Mesenchymal stem cell (in vitro differentiated cells and primary cell): ENCODE measurements at regions not wholly inside any gene's neighbourhood (a gene's known extent, or its start where the extent isn't known, plus 50 kb on each side); places are given as distances from the start of the nearest gene placed in this dataset.
A peak's percentile ranks its signal among the peaks of the same experiment; 100 is the strongest.

Experiments
- DNase-seq: peaks from one replicate; pipeline ENCODE4 v3.0.0-alpha.2; 2013
- H2AFZ ChIP-seq: one replicate; pipeline ENCODE4 v1.6.1; 2013; ENCODE audit warnings: low read depth, mild to moderate bottlenecking, control low read depth, inconsistent platforms, low read length, moderate library complexity
- H2AK5ac ChIP-seq: 2 replicates; pipeline ENCODE4 v1.6.1; 2013; ENCODE audit warnings: low read length, moderate library complexity, mild to moderate bottlenecking, inconsistent platforms; ENCODE audit not compliant: severe bottlenecking
- H2BK120ac ChIP-seq: one replicate; pipeline ENCODE4 v1.6.1; 2013; ENCODE audit warnings: low read depth, mild to moderate bottlenecking, inconsistent platforms, low read length, moderate library complexity
- H2BK12ac ChIP-seq, 2 experiments: one replicate each; pipeline ENCODE4 v1.6.1; 2013; ENCODE audit warnings: inconsistent platforms in 2 of 2, low read length in 2 of 2, mild to moderate bottlenecking in 2 of 2, moderate library complexity in 2 of 2, control low read depth in 1 of 2
- H2BK15ac ChIP-seq: one replicate; pipeline ENCODE4 v1.6.1; 2013; ENCODE audit warnings: mild to moderate bottlenecking, low read depth, inconsistent platforms; ENCODE audit not compliant: poor library complexity, severe bottlenecking
- H2BK5ac ChIP-seq: 2 replicates; pipeline ENCODE4 v1.6.1; 2013; ENCODE audit warnings: low read depth, mild to moderate bottlenecking, low read length, control low read depth, inconsistent platforms; ENCODE audit not compliant: poor library complexity, severe bottlenecking
- H3K14ac ChIP-seq, 2 experiments: one replicate each; pipeline ENCODE4 v1.6.1; 2013; ENCODE audit warnings: inconsistent platforms in 2 of 2, low read length in 2 of 2, control low read depth in 1 of 2, mild to moderate bottlenecking in 1 of 2, moderate library complexity in 1 of 2
- H3K18ac ChIP-seq, 2 experiments: one replicate each; pipeline ENCODE4 v1.6.1; 2013; ENCODE audit warnings: inconsistent platforms in 2 of 2, low read length in 2 of 2, control low read depth in 1 of 2, low read depth in 1 of 2, mild to moderate bottlenecking in 1 of 2
- H3K23ac ChIP-seq, 2 experiments: one replicate each; pipeline ENCODE4 v1.6.1; 2013; ENCODE audit warnings: inconsistent platforms in 2 of 2, low read length in 2 of 2, mild to moderate bottlenecking in 2 of 2, moderate library complexity in 2 of 2, control low read depth in 1 of 2
- H3K27ac ChIP-seq: 2 replicates; pipeline ENCODE4 v1.5.1; 2013; ENCODE audit warnings: mild to moderate bottlenecking, moderate library complexity, low read length, control low read depth, inconsistent platforms; ENCODE audit not compliant: poor library complexity, severe bottlenecking
- H3K27me3 ChIP-seq, 2 experiments: 2 replicates each; pipeline versions ENCODE4 v1.6.1 to v1.7.0; 2013; ENCODE audit warnings: low read length in 2 of 2, mild to moderate bottlenecking in 2 of 2, moderate library complexity in 2 of 2, control low read depth in 1 of 2, inconsistent platforms in 1 of 2; ENCODE audit not compliant: control insufficient read depth in 1 of 2, insufficient read depth in 1 of 2
- H3K36me3 ChIP-seq, 2 experiments: 2 replicates each; pipeline versions ENCODE4 v1.6.1 to v1.7.0; 2013; ENCODE audit warnings: low read length in 2 of 2, control low read depth in 1 of 2, inconsistent platforms in 1 of 2, low read depth in 1 of 2, mild to moderate bottlenecking in 1 of 2; ENCODE audit not compliant: insufficient read depth in 2 of 2, control insufficient read depth in 1 of 2
- H3K4ac ChIP-seq, 2 experiments: one replicate each; pipeline ENCODE4 v1.6.1; 2013; ENCODE audit warnings: inconsistent platforms in 2 of 2, low read length in 2 of 2, mild to moderate bottlenecking in 2 of 2, moderate library complexity in 2 of 2, control low read depth in 1 of 2, low read depth in 1 of 2
- H3K4me1 ChIP-seq: 2 replicates; pipeline ENCODE4 v1.6.1; 2013; ENCODE audit warnings: low read depth, low read length, control low read depth; ENCODE audit not compliant: control insufficient read depth, insufficient read depth
- H3K4me2 ChIP-seq: 2 replicates; pipeline ENCODE4 v1.6.1; 2013; ENCODE audit warnings: low read length, mild to moderate bottlenecking, inconsistent platforms; ENCODE audit not compliant: poor library complexity, severe bottlenecking
- H3K4me3 ChIP-seq, 2 experiments: 2 replicates each; pipeline versions ENCODE4 v1.5.1 to v1.7.0; 2013; ENCODE audit warnings: low read length in 2 of 2, mild to moderate bottlenecking in 2 of 2, control low read depth in 1 of 2, low read depth in 1 of 2; ENCODE audit not compliant: insufficient read depth in 1 of 2
- H3K79me1 ChIP-seq: replicated peaks from 2 replicates; pipeline ENCODE4 v1.6.1; 2013; ENCODE audit warnings: mild to moderate bottlenecking, control low read depth, low read length, inconsistent platforms; ENCODE audit not compliant: poor library complexity, severe bottlenecking
- H3K9ac ChIP-seq: 2 replicates; pipeline ENCODE4 v1.7.0; 2013; ENCODE audit warnings: mild to moderate bottlenecking, low read length, moderate library complexity
- H3K9me3 ChIP-seq: 2 replicates; pipeline ENCODE4 v1.7.0; 2013; ENCODE audit warnings: mild to moderate bottlenecking, low read length; ENCODE audit not compliant: control insufficient read depth
- H4K8ac ChIP-seq: one replicate; pipeline ENCODE4 v1.6.1; 2013; ENCODE audit warnings: inconsistent platforms, mild to moderate bottlenecking, low read length, moderate library complexity
- H4K91ac ChIP-seq: one replicate; pipeline ENCODE4 v1.6.1; 2013; ENCODE audit warnings: mild to moderate bottlenecking, low read length, inconsistent platforms
- WGBS: methylation state at CpG from one replicate; pipeline ENCODE4 v1.1.7; 2013; ENCODE audit warnings: mixed read lengths; 5-methylcytosine and 5-hydroxymethylcytosine counted together

DNA sequence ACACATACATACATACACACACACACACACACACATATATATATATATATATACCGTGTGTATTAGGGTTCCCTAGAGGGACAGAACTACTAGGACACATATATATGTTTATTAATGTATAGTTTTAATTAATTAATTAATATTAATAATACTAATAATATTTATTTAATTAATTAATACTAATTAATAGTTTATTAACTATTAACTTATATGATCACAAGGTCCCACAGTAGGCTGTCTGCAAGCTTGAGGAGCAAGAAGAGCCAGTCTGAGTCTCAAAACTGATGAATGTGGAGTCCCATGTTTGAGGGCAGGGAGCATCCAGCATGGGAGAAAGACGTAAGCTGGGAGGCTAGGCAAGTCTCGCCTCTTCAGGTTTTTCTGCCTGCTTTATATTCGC is 398.0 kb upstream of the KIF2A start:
- Histone ChIP-seq H3K18ac (no peak overlapping the region), H3K9me3 (peaks cover 16% of the 10 kb centered on the region), H2BK120ac (no peak overlapping the region), H4K91ac (no peak overlapping the region), H2BK5ac (no peak overlapping the region), H3K27ac (no peak overlapping the region), H3K27me3 (peaks cover 0 to 4% of the 10 kb centered on the region in 2 experiments), H3K4me1 (no peaks in the 10 kb centered on the region), H2BK12ac (no peak overlapping the region), H2BK15ac (no peak overlapping the region), H3K14ac (no peak overlapping the region), H3K36me3 (no peaks in the 10 kb centered on the region), H3K4me3 (no peak overlapping the region), H3K79me1 (no peaks in the 10 kb centered on the region), H3K4me2 (no peak overlapping the region), H3K23ac (no peak overlapping the region), H2AK5ac (no peak overlapping the region), H3K9ac (no peak overlapping the region), H3K4ac (no peak overlapping the region), H4K8ac (no peak overlapping the region), H2AFZ (no peak overlapping the region)
- WGBS = 88% methylated on average over 3 of the region's 4 CpGs
- DNase-seq = no peak

DNA sequence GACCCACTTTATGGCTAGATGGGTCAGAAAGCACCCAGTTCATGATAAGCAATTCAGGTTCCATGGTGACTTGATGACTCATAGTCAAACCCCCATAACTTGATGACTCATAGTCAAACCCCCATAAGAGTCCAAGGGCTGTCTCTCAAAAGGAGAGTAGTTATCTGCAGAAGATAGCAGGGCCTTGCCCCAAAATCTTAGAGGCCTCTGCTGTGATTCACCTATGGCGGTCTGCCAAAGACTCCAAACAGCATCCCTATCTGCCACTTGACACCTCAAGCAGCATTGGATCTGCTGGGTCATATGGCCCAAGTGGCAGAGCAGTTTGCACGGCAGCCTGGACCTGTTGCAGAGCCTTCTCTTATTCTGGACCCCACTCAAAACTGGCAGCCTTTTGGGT is 395.2 kb upstream of the KIF2A start:
- DNase-seq = no peak
- H2BK120ac ChIP-seq = no peak overlapping the region
- no peak overlapping the region for H3K23ac ChIP-seq
- peaks cover 19% of the 10 kb centered on the region for H3K9me3 ChIP-seq
- peaks cover 4% of the 10 kb centered on the region for H3K79me1 ChIP-seq
- H2BK5ac ChIP-seq = no peak overlapping the region
- no peak overlapping the region for H3K27ac ChIP-seq
- H3K9ac ChIP-seq = no peak overlapping the region
- no peak overlapping the region for H2BK12ac ChIP-seq
- H3K27me3 ChIP-seq = peaks cover 0 to 4% of the 10 kb centered on the region in 2 experiments
- no peak overlapping the region for H3K14ac ChIP-seq
- no peak overlapping the region for H3K4me2 ChIP-seq
- H3K18ac ChIP-seq = no peak overlapping the region
- H2AFZ ChIP-seq = no peak overlapping the region
- peaks cover 3% of the 10 kb centered on the region for H3K4me1 ChIP-seq
- no peak overlapping the region for H2AK5ac ChIP-seq
- no peak overlapping the region for H3K4ac ChIP-seq
- no peak overlapping the region for H3K4me3 ChIP-seq
- H4K8ac ChIP-seq = no peak overlapping the region
- H2BK15ac ChIP-seq = no peak overlapping the region
- 83% methylated on average over 2 of the region's 2 CpGs for WGBS
- H3K36me3 ChIP-seq = no peaks in the 10 kb centered on the region
- no peak overlapping the region for H4K91ac ChIP-seq

DNA sequence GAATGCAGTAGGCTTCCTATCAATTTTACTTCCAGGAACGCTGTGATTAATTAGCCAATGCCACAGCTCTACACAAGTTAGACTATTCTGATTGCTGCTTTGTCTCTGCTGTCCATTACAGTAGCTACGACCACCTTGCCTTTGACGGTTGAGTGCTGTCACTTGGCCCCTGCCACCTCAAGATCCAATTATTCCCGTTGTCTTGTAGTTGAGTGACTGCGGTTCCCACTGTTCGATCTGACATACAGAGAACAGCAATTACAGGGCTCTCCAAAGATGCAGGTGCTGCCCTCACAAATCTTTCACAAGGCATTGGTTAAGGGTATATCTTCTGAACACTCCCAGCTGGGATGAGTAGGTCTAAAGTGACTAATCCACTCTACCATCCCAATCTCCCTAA is 393.4 kb upstream of the KIF2A start:
- Histone ChIP-seq H3K36me3 (no peaks in the 10 kb centered on the region), H3K4me1 (peaks cover 7% of the 10 kb centered on the region), H2BK5ac (no peak overlapping the region), H3K27ac (no peak overlapping the region), H3K9ac (no peak overlapping the region), H3K27me3 (no peaks in the 10 kb centered on the region), H3K4ac (no peak overlapping the region), H4K91ac (no peak overlapping the region), H3K9me3 (peaks cover 19% of the 10 kb centered on the region), H3K14ac (no peak overlapping the region), H3K23ac (no peak overlapping the region), H3K4me3 (no peak overlapping the region), H3K4me2 (no peak overlapping the region), H2AK5ac (no peak overlapping the region), H4K8ac (no peak overlapping the region), H2AFZ (no peak overlapping the region), H2BK15ac (no peak overlapping the region), H2BK120ac (no peak overlapping the region), H3K18ac (no peak overlapping the region), H3K79me1 (peaks cover 6% of the 10 kb centered on the region), H2BK12ac (no peak overlapping the region)
- no peak for DNase-seq
- 80% methylated on average over 6 of the region's 6 CpGs for WGBS

DNA sequence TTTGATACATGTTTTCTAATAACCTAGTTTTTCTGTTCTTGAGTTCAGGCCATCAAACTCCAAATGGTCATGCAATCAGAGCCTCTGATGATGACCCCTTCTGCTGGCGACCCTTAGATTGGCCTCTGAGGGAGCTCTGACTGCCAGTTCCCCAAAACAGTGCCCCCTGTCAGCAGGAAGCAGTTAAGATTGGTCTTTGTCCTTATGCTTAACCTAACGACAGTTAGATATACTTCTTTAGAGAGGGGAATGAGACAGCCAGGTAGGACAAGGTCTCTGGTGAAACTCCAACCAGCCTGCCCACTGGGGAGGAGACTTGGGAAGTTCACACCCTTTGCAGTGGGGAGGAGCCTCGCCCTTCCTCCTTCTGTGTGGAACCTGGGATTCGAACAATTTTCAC is 390.4 kb upstream of the KIF2A start:
- no peak overlapping the region for H3K14ac ChIP-seq
- no peak overlapping the region for H3K23ac ChIP-seq
- no peak overlapping the region for H3K4ac ChIP-seq
- H3K4me3 ChIP-seq = no peak overlapping the region
- H4K91ac ChIP-seq = no peak overlapping the region
- no peak overlapping the region for H3K9ac ChIP-seq
- peaks cover 9% of the 10 kb centered on the region for H3K4me1 ChIP-seq
- no peak overlapping the region for H2BK15ac ChIP-seq
- peaks cover 19% of the 10 kb centered on the region for H3K9me3 ChIP-seq
- no peak overlapping the region for H2BK12ac ChIP-seq
- WGBS = 44% methylated on average over 3 of the region's 4 CpGs
- H3K18ac ChIP-seq = no peak overlapping the region
- H3K4me2 ChIP-seq = no peak overlapping the region
- H4K8ac ChIP-seq = no peak overlapping the region
- no peak for DNase-seq
- no peak overlapping the region for H2AFZ ChIP-seq
- peaks cover 0 to 3% of the 10 kb centered on the region in 2 experiments for H3K27me3 ChIP-seq
- H3K36me3 ChIP-seq = no peaks in the 10 kb centered on the region
- no peak overlapping the region for H2BK5ac ChIP-seq
- H2BK120ac ChIP-seq = no peak overlapping the region
- peak overlapping the region; percentile 8 for H3K27ac ChIP-seq
- peak overlapping the region; percentile 69 for H2AK5ac ChIP-seq
- H3K79me1 ChIP-seq = peaks cover 6% of the 10 kb centered on the region
